H9 (cell line): ENCODE measurements at regions not wholly inside any gene's neighbourhood (a gene's known extent, or its start where the extent isn't known, plus 50 kb on each side); places are given as distances from the start of the nearest gene placed in this dataset.

ENCODE experiments used
- DNase-seq: peaks from one replicate; pipeline ENCODE4 v3.0.0-alpha.2; 2017
- H2AFZ ChIP-seq: one replicate; pipeline ENCODE4 v1.6.1; 2013; ENCODE audit warnings: mild to moderate bottlenecking, low read length, control low read depth, moderate library complexity
- H2AK5ac ChIP-seq: 2 replicates; pipeline ENCODE4 v1.6.1; 2013; ENCODE audit warnings: low read length, control low read depth, mixed read lengths; ENCODE audit not compliant: insufficient read length
- H2BK120ac ChIP-seq: one replicate; pipeline ENCODE4 v1.6.1; 2013; ENCODE audit warnings: low read depth, mild to moderate bottlenecking, low read length, control low read depth, inconsistent platforms; ENCODE audit not compliant: poor library complexity, severe bottlenecking
- H2BK12ac ChIP-seq: 2 replicates; pipeline ENCODE4 v1.6.1; 2013; ENCODE audit warnings: low read length, control low read depth, mixed read lengths, low read depth; ENCODE audit not compliant: insufficient read length
- H2BK15ac ChIP-seq: 2 replicates; pipeline ENCODE4 v1.6.1; 2013; ENCODE audit warnings: low read depth, low read length, control low read depth
- H2BK20ac ChIP-seq: one replicate; pipeline ENCODE4 v1.6.1; 2013; ENCODE audit warnings: low read depth, mild to moderate bottlenecking, low read length, control low read depth, inconsistent platforms; ENCODE audit not compliant: poor library complexity, severe bottlenecking
- H2BK5ac ChIP-seq: 2 replicates; pipeline ENCODE4 v1.6.1; 2013; ENCODE audit warnings: low read length, control low read depth, mixed read lengths; ENCODE audit not compliant: insufficient read length
- H3K14ac ChIP-seq: 2 replicates; pipeline ENCODE4 v1.6.1; 2013; ENCODE audit warnings: low read length, control low read depth; ENCODE audit not compliant: insufficient read depth
- H3K18ac ChIP-seq: 2 replicates; pipeline ENCODE4 v1.6.1; 2013; ENCODE audit warnings: low read depth, mild to moderate bottlenecking, mixed read lengths, low read length, control low read depth; ENCODE audit not compliant: insufficient read length
- H3K23ac ChIP-seq: 2 replicates; pipeline ENCODE4 v1.6.1; 2013; ENCODE audit warnings: low read length, control low read depth, mixed read lengths, low read depth; ENCODE audit not compliant: insufficient read length
- H3K23me2 ChIP-seq: 2 replicates; pipeline ENCODE4 v1.6.1; 2013; ENCODE audit warnings: low read depth, mild to moderate bottlenecking, mixed read lengths, low read length, control low read depth; ENCODE audit not compliant: insufficient read length, poor library complexity, severe bottlenecking
- H3K27ac ChIP-seq: 2 replicates; pipeline ENCODE4 v1.5.1; 2013; ENCODE audit warnings: low read length, control low read depth, mixed read lengths, low read depth; ENCODE audit not compliant: insufficient read length
- H3K27me3 ChIP-seq: 2 replicates; pipeline ENCODE4 v1.6.1; 2013; ENCODE audit warnings: low read length, control low read depth, inconsistent platforms; ENCODE audit not compliant: insufficient read depth
- H3K4ac ChIP-seq: 2 replicates; pipeline ENCODE4 v1.6.1; 2013; ENCODE audit warnings: low read depth, mild to moderate bottlenecking, control low read depth, inconsistent platforms, low read length, moderate library complexity
- H3K4me1 ChIP-seq: 2 replicates; pipeline ENCODE4 v1.6.1; 2013; ENCODE audit warnings: low read length, control low read depth, inconsistent platforms; ENCODE audit not compliant: insufficient read depth
- H3K4me2 ChIP-seq: 2 replicates; pipeline ENCODE4 v1.6.1; 2013; ENCODE audit warnings: low read length, control low read depth, mixed read lengths; ENCODE audit not compliant: insufficient read length, insufficient read depth
- H3K56ac ChIP-seq: 2 replicates; pipeline ENCODE4 v1.6.1; 2013; ENCODE audit warnings: low read depth, mild to moderate bottlenecking, mixed read lengths, low read length, control low read depth; ENCODE audit not compliant: insufficient read length
- H3K79me1 ChIP-seq: 2 replicates; pipeline ENCODE4 v1.6.1; 2013; ENCODE audit warnings: low read depth, mild to moderate bottlenecking, moderate library complexity, low read length, control low read depth, inconsistent platforms; ENCODE audit not compliant: insufficient read depth, poor library complexity, severe bottlenecking
- H3K79me2 ChIP-seq: 2 replicates; pipeline ENCODE4 v1.6.1; 2013; ENCODE audit warnings: low read length, control low read depth, inconsistent platforms; ENCODE audit not compliant: insufficient read depth
- H3K9ac ChIP-seq: 2 replicates; pipeline ENCODE4 v1.6.1; 2013; ENCODE audit warnings: low read length, control low read depth, mixed read lengths; ENCODE audit not compliant: insufficient read length; ENCODE audit errors: extremely low read depth
- H3K9me3 ChIP-seq: one replicate; pipeline ENCODE4 v1.6.1; 2013; ENCODE audit warnings: low read depth, low read length, inconsistent platforms; ENCODE audit not compliant: control insufficient read depth
- H3T11ph ChIP-seq: one replicate; pipeline ENCODE4 v1.6.1; 2013; ENCODE audit warnings: mild to moderate bottlenecking, low read length, control low read depth, inconsistent platforms
- H4K20me1 ChIP-seq: one replicate; pipeline ENCODE4 v1.6.1; 2013; ENCODE audit not compliant: control insufficient read depth, insufficient read length, insufficient read depth
- H4K5ac ChIP-seq: 2 replicates; pipeline ENCODE4 v1.6.1; 2013; ENCODE audit warnings: low read depth, mild to moderate bottlenecking, mixed read lengths, low read length, control low read depth; ENCODE audit not compliant: insufficient read length
- H4K8ac ChIP-seq: replicated peaks from 2 replicates; pipeline ENCODE4 v1.6.1; 2013; ENCODE audit warnings: low read length, control low read depth, mixed read lengths, low read depth; ENCODE audit not compliant: insufficient read length
- H4K91ac ChIP-seq: 2 replicates; pipeline ENCODE4 v1.6.1; 2013; ENCODE audit warnings: low read depth, mild to moderate bottlenecking, moderate library complexity, mixed read lengths, low read length, control low read depth; ENCODE audit not compliant: insufficient read length
- H3K27ac Mint-ChIP-seq, 3 experiments: 2 replicates in 2 of 3; 3 replicates in 1 of 3; pipeline ENCODE4 v1.8.0; 2020 to 2021; ENCODE audit warnings: mixed read lengths in 3 of 3, mild to moderate bottlenecking in 1 of 3, moderate library complexity in 1 of 3
- H3K27me3 Mint-ChIP-seq: 2 replicates; pipeline ENCODE4 v1.8.0; 2021; ENCODE audit warnings: low read depth, mild to moderate bottlenecking, moderate library complexity, mixed read lengths
- H3K36me3 Mint-ChIP-seq, 3 experiments: 2 replicates in 2 of 3; 3 replicates in 1 of 3; pipeline ENCODE4 v1.8.0; 2020 to 2021; ENCODE audit warnings: low read depth in 3 of 3, mixed read lengths in 3 of 3; ENCODE audit not compliant: insufficient read depth in 1 of 3
- H3K4me1 Mint-ChIP-seq, 2 experiments: 2 replicates each; pipeline ENCODE4 v1.8.0; 2020; ENCODE audit warnings: mixed read lengths in 2 of 2
- H3K4me3 Mint-ChIP-seq, 2 experiments: 2 replicates in 1 of 2; 3 replicates in 1 of 2; pipeline ENCODE4 v1.8.0; 2020 to 2021; ENCODE audit warnings: mild to moderate bottlenecking in 2 of 2, mixed read lengths in 2 of 2, moderate library complexity in 1 of 2
- H3K9me3 Mint-ChIP-seq, 2 experiments: 2 replicates in 1 of 2; 3 replicates in 1 of 2; pipeline ENCODE4 v1.8.0; 2020; ENCODE audit warnings: mild to moderate bottlenecking in 2 of 2, mixed read lengths in 2 of 2, moderate library complexity in 1 of 2
- CTCF ChIP-seq: fragments of 200-600 bp; sonication (generic); conservative IDR thresholded peaks from 3 replicates; pipeline ENCODE4 v1.8.0; 2021; ENCODE audit warnings: antibody characterized with exemption, mild to moderate bottlenecking
- WGBS: extraction: QIAGEN DNeasy Blood & Tissue Kit; methylation state at CpG from one replicate; pipeline ENCODE4 v1.1.7; 2013; ENCODE audit warnings: missing lambda C conversion rate, low lambda C conversion rate, mixed read lengths; ENCODE audit not compliant: insufficient read length; ENCODE audit errors: extremely low coverage; 5-methylcytosine and 5-hydroxymethylcytosine counted together

- H3K4me2 ChIP-seq, result no peak overlapping the region
- H3T11ph ChIP-seq, result no peak overlapping the region
- peaks cover 27 to 30% of the 10 kb centered on the region in 2 experiments for H3K4me1 Mint-ChIP-seq
These were observed 314.1 kb upstream of the TNRC6C start for GRCh38 chr17:77644181-77645071.

More at GRCh38 chr17:77644181-77645071, 314.1 kb upstream of the TNRC6C start:
- DNase-seq, result peak; percentile 20
- TF ChIP-seq CTCF, result no peak
- H2BK15ac ChIP-seq, result no peak overlapping the region
- H2AK5ac ChIP-seq, result no peak overlapping the region
- no peak overlapping the region for H3K4ac ChIP-seq
- no peak overlapping the region for H4K5ac ChIP-seq
- peaks cover 11 to 12% of the 10 kb centered on the region in 2 experiments; a peak in 4 of 5 replicates for H3K9me3 Mint-ChIP-seq
- H3K36me3 Mint-ChIP-seq, result peaks cover 0 to 7% (median 3%) of the 10 kb centered on the region in 3 experiments; a peak in 3 of 7 replicates
- H2BK12ac ChIP-seq, result no peak overlapping the region
- no peak overlapping the region for H4K8ac ChIP-seq
- no peak overlapping the region for H3K23ac ChIP-seq
- no peak overlapping the region for H3K9ac ChIP-seq
- no peak overlapping the region for H2BK5ac ChIP-seq
- no peak overlapping the region for H4K91ac ChIP-seq
- peaks cover 38% of the 10 kb centered on the region for H3K27me3 Mint-ChIP-seq
- H2AFZ ChIP-seq, result no peak overlapping the region
- no peaks in the 10 kb centered on the region for H3K79me1 ChIP-seq
- no peaks in the 10 kb centered on the region; the same call in 1 of the 2 replicates for H3K27me3 ChIP-seq
- H3K27ac Mint-ChIP-seq, result no peak overlapping the region
- H3K18ac ChIP-seq, result no peak overlapping the region
- H3K4me3 Mint-ChIP-seq, result no peak overlapping the region
- WGBS, result no CpG with 5 or more reads among the region's 15 CpGs
- no peaks in the 10 kb centered on the region for H3K23me2 ChIP-seq
- H3K14ac ChIP-seq, result no peak overlapping the region; the same call in 1 of the 2 replicates
- H2BK20ac ChIP-seq, result no peak overlapping the region
- H2BK120ac ChIP-seq, result no peak overlapping the region
- H3K9me3 ChIP-seq, result no peaks in the 10 kb centered on the region
- no peak overlapping the region for H3K27ac ChIP-seq
- no peaks in the 10 kb centered on the region for H4K20me1 ChIP-seq
- no peaks in the 10 kb centered on the region for H3K79me2 ChIP-seq
- no peak overlapping the region for H3K56ac ChIP-seq
- H3K4me1 ChIP-seq, result no peaks in the 10 kb centered on the region
